ENCODE measurements at regions not wholly inside any gene's neighbourhood (a gene's known extent, or its start where the extent isn't known, plus 50 kb on each side); places are given as distances from the start of the nearest gene placed in this dataset.
A peak's percentile ranks its signal among the peaks of the same experiment; 100 is the strongest.

GRCh38 chr12:98154850-98155249, 360.5 kb upstream of the TMPO start:
- TF ChIP-seq POLR2A (IDR thresholded peaks at IDR 0.05) = no peak
- TF ChIP-seq, protein P1, sequence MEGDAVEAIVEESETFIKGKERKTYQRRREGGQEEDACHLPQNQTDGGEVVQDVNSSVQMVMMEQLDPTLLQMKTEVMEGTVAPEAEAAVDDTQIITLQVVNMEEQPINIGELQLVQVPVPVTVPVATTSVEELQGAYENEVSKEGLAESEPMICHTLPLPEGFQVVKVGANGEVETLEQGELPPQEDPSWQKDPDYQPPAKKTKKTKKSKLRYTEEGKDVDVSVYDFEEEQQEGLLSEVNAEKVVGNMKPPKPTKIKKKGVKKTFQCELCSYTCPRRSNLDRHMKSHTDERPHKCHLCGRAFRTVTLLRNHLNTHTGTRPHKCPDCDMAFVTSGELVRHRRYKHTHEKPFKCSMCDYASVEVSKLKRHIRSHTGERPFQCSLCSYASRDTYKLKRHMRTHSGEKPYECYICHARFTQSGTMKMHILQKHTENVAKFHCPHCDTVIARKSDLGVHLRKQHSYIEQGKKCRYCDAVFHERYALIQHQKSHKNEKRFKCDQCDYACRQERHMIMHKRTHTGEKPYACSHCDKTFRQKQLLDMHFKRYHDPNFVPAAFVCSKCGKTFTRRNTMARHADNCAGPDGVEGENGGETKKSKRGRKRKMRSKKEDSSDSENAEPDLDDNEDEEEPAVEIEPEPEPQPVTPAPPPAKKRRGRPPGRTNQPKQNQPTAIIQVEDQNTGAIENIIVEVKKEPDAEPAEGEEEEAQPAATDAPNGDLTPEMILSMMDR (IDR thresholded peaks at IDR 0.05 in 4 of 5, conservative IDR thresholded peaks at IDR 0.05 in 1 of 5) = peak in 2 of 5 experiments; percentile 16
